H9 (cell line): ENCODE measurements at regions not wholly inside any gene's neighbourhood (a gene's known extent, or its start where the extent isn't known, plus 50 kb on each side); places are given as distances from the start of the nearest gene placed in this dataset.

Experiments
- DNase-seq: peaks from one replicate; pipeline ENCODE4 v3.0.0-alpha.2; 2017
- H2AFZ ChIP-seq: one replicate; pipeline ENCODE4 v1.6.1; 2013; ENCODE audit warnings: mild to moderate bottlenecking, low read length, control low read depth, moderate library complexity
- H2AK5ac ChIP-seq: 2 replicates; pipeline ENCODE4 v1.6.1; 2013; ENCODE audit warnings: low read length, control low read depth, mixed read lengths; ENCODE audit not compliant: insufficient read length
- H2BK120ac ChIP-seq: one replicate; pipeline ENCODE4 v1.6.1; 2013; ENCODE audit warnings: low read depth, mild to moderate bottlenecking, low read length, control low read depth, inconsistent platforms; ENCODE audit not compliant: poor library complexity, severe bottlenecking
- H2BK12ac ChIP-seq: 2 replicates; pipeline ENCODE4 v1.6.1; 2013; ENCODE audit warnings: low read length, control low read depth, mixed read lengths, low read depth; ENCODE audit not compliant: insufficient read length
- H2BK15ac ChIP-seq: 2 replicates; pipeline ENCODE4 v1.6.1; 2013; ENCODE audit warnings: low read depth, low read length, control low read depth
- H2BK20ac ChIP-seq: one replicate; pipeline ENCODE4 v1.6.1; 2013; ENCODE audit warnings: low read depth, mild to moderate bottlenecking, low read length, control low read depth, inconsistent platforms; ENCODE audit not compliant: poor library complexity, severe bottlenecking
- H2BK5ac ChIP-seq: 2 replicates; pipeline ENCODE4 v1.6.1; 2013; ENCODE audit warnings: low read length, control low read depth, mixed read lengths; ENCODE audit not compliant: insufficient read length
- H3K14ac ChIP-seq: 2 replicates; pipeline ENCODE4 v1.6.1; 2013; ENCODE audit warnings: low read length, control low read depth; ENCODE audit not compliant: insufficient read depth
- H3K18ac ChIP-seq: 2 replicates; pipeline ENCODE4 v1.6.1; 2013; ENCODE audit warnings: low read depth, mild to moderate bottlenecking, mixed read lengths, low read length, control low read depth; ENCODE audit not compliant: insufficient read length
- H3K23ac ChIP-seq: 2 replicates; pipeline ENCODE4 v1.6.1; 2013; ENCODE audit warnings: low read length, control low read depth, mixed read lengths, low read depth; ENCODE audit not compliant: insufficient read length
- H3K23me2 ChIP-seq: 2 replicates; pipeline ENCODE4 v1.6.1; 2013; ENCODE audit warnings: low read depth, mild to moderate bottlenecking, mixed read lengths, low read length, control low read depth; ENCODE audit not compliant: insufficient read length, poor library complexity, severe bottlenecking
- H3K27ac ChIP-seq: 2 replicates; pipeline ENCODE4 v1.5.1; 2013; ENCODE audit warnings: low read length, control low read depth, mixed read lengths, low read depth; ENCODE audit not compliant: insufficient read length
- H3K27me3 ChIP-seq: 2 replicates; pipeline ENCODE4 v1.6.1; 2013; ENCODE audit warnings: low read length, control low read depth, inconsistent platforms; ENCODE audit not compliant: insufficient read depth
- H3K4ac ChIP-seq: 2 replicates; pipeline ENCODE4 v1.6.1; 2013; ENCODE audit warnings: low read depth, mild to moderate bottlenecking, control low read depth, inconsistent platforms, low read length, moderate library complexity
- H3K4me1 ChIP-seq: 2 replicates; pipeline ENCODE4 v1.6.1; 2013; ENCODE audit warnings: low read length, control low read depth, inconsistent platforms; ENCODE audit not compliant: insufficient read depth
- H3K4me2 ChIP-seq: 2 replicates; pipeline ENCODE4 v1.6.1; 2013; ENCODE audit warnings: low read length, control low read depth, mixed read lengths; ENCODE audit not compliant: insufficient read length, insufficient read depth
- H3K56ac ChIP-seq: 2 replicates; pipeline ENCODE4 v1.6.1; 2013; ENCODE audit warnings: low read depth, mild to moderate bottlenecking, mixed read lengths, low read length, control low read depth; ENCODE audit not compliant: insufficient read length
- H3K79me1 ChIP-seq: 2 replicates; pipeline ENCODE4 v1.6.1; 2013; ENCODE audit warnings: low read depth, mild to moderate bottlenecking, moderate library complexity, low read length, control low read depth, inconsistent platforms; ENCODE audit not compliant: insufficient read depth, poor library complexity, severe bottlenecking
- H3K79me2 ChIP-seq: 2 replicates; pipeline ENCODE4 v1.6.1; 2013; ENCODE audit warnings: low read length, control low read depth, inconsistent platforms; ENCODE audit not compliant: insufficient read depth
- H3K9ac ChIP-seq: 2 replicates; pipeline ENCODE4 v1.6.1; 2013; ENCODE audit warnings: low read length, control low read depth, mixed read lengths; ENCODE audit not compliant: insufficient read length; ENCODE audit errors: extremely low read depth
- H3K9me3 ChIP-seq: one replicate; pipeline ENCODE4 v1.6.1; 2013; ENCODE audit warnings: low read depth, low read length, inconsistent platforms; ENCODE audit not compliant: control insufficient read depth
- H3T11ph ChIP-seq: one replicate; pipeline ENCODE4 v1.6.1; 2013; ENCODE audit warnings: mild to moderate bottlenecking, low read length, control low read depth, inconsistent platforms
- H4K20me1 ChIP-seq: one replicate; pipeline ENCODE4 v1.6.1; 2013; ENCODE audit not compliant: control insufficient read depth, insufficient read length, insufficient read depth
- H4K5ac ChIP-seq: 2 replicates; pipeline ENCODE4 v1.6.1; 2013; ENCODE audit warnings: low read depth, mild to moderate bottlenecking, mixed read lengths, low read length, control low read depth; ENCODE audit not compliant: insufficient read length
- H4K8ac ChIP-seq: replicated peaks from 2 replicates; pipeline ENCODE4 v1.6.1; 2013; ENCODE audit warnings: low read length, control low read depth, mixed read lengths, low read depth; ENCODE audit not compliant: insufficient read length
- H4K91ac ChIP-seq: 2 replicates; pipeline ENCODE4 v1.6.1; 2013; ENCODE audit warnings: low read depth, mild to moderate bottlenecking, moderate library complexity, mixed read lengths, low read length, control low read depth; ENCODE audit not compliant: insufficient read length
- H3K27ac Mint-ChIP-seq, 3 experiments: 2 replicates in 2 of 3; 3 replicates in 1 of 3; pipeline ENCODE4 v1.8.0; 2020 to 2021; ENCODE audit warnings: mixed read lengths in 3 of 3, mild to moderate bottlenecking in 1 of 3, moderate library complexity in 1 of 3
- H3K27me3 Mint-ChIP-seq: 2 replicates; pipeline ENCODE4 v1.8.0; 2021; ENCODE audit warnings: low read depth, mild to moderate bottlenecking, moderate library complexity, mixed read lengths
- H3K36me3 Mint-ChIP-seq, 3 experiments: 2 replicates in 2 of 3; 3 replicates in 1 of 3; pipeline ENCODE4 v1.8.0; 2020 to 2021; ENCODE audit warnings: low read depth in 3 of 3, mixed read lengths in 3 of 3; ENCODE audit not compliant: insufficient read depth in 1 of 3
- H3K4me1 Mint-ChIP-seq, 2 experiments: 2 replicates each; pipeline ENCODE4 v1.8.0; 2020; ENCODE audit warnings: mixed read lengths in 2 of 2
- H3K4me3 Mint-ChIP-seq, 2 experiments: 2 replicates in 1 of 2; 3 replicates in 1 of 2; pipeline ENCODE4 v1.8.0; 2020 to 2021; ENCODE audit warnings: mild to moderate bottlenecking in 2 of 2, mixed read lengths in 2 of 2, moderate library complexity in 1 of 2
- H3K9me3 Mint-ChIP-seq, 2 experiments: 2 replicates in 1 of 2; 3 replicates in 1 of 2; pipeline ENCODE4 v1.8.0; 2020; ENCODE audit warnings: mild to moderate bottlenecking in 2 of 2, mixed read lengths in 2 of 2, moderate library complexity in 1 of 2
- CTCF ChIP-seq: fragments of 200-600 bp; sonication (generic); conservative IDR thresholded peaks from 3 replicates; pipeline ENCODE4 v1.8.0; 2021; ENCODE audit warnings: antibody characterized with exemption, mild to moderate bottlenecking
- WGBS: extraction: QIAGEN DNeasy Blood & Tissue Kit; methylation state at CpG from one replicate; pipeline ENCODE4 v1.1.7; 2013; ENCODE audit warnings: missing lambda C conversion rate, low lambda C conversion rate, mixed read lengths; ENCODE audit not compliant: insufficient read length; ENCODE audit errors: extremely low coverage; 5-methylcytosine and 5-hydroxymethylcytosine counted together

GRCh38 chr16:51508490-51509212 is 357.6 kb upstream of the SALL1 start:
- no peak overlapping the region for H3K27ac Mint-ChIP-seq
- Histone ChIP-seq H3K14ac (no peak overlapping the region), H3K79me2 (no peaks in the 10 kb centered on the region), H3K9me3 (no peaks in the 10 kb centered on the region), H3K56ac (no peak overlapping the region), H4K8ac (no peak overlapping the region), H2BK20ac (no peak overlapping the region), H2AK5ac (no peak overlapping the region), H3K27ac (no peak overlapping the region), H4K91ac (no peak overlapping the region), H3K4me1 (no peaks in the 10 kb centered on the region), H2BK120ac (no peak overlapping the region), H4K5ac (no peak overlapping the region), H2AFZ (no peak overlapping the region), H2BK5ac (no peak overlapping the region), H3K27me3 (no peaks in the 10 kb centered on the region), H3K4ac (no peak overlapping the region), H3K18ac (no peak overlapping the region), H3K23ac (no peak overlapping the region), H3K79me1 (no peaks in the 10 kb centered on the region), H3K4me2 (no peak overlapping the region), H2BK12ac (no peak overlapping the region), H3K23me2 (no peaks in the 10 kb centered on the region), H4K20me1 (no peaks in the 10 kb centered on the region), H3K9ac (no peak overlapping the region), H3T11ph (no peak overlapping the region), H2BK15ac (no peak overlapping the region)
- H3K9me3 Mint-ChIP-seq = peaks cover 13 to 15% of the 10 kb centered on the region in 2 experiments
- no peak overlapping the region for H3K4me3 Mint-ChIP-seq
- WGBS = no CpG with 5 or more reads among the region's 4 CpGs
- no peaks in the 10 kb centered on the region for H3K27me3 Mint-ChIP-seq
- peaks cover 5 to 20% (median 9%) of the 10 kb centered on the region in 3 experiments for H3K36me3 Mint-ChIP-seq
- H3K4me1 Mint-ChIP-seq = no peaks in the 10 kb centered on the region
- TF ChIP-seq CTCF = no peak
- DNase-seq = no peak
